Mammary epithelial cell (primary cell): ENCODE measurements at regions not wholly inside any gene's neighbourhood (a gene's known extent, or its start where the extent isn't known, plus 50 kb on each side); places are given as distances from the start of the nearest gene placed in this dataset.

Source experiments
- EZH2 ChIP-seq: IDR thresholded peaks from 2 replicates; pipeline ENCODE4 v1.6.1; 2012; ENCODE audit warnings: low read length, inconsistent platforms, borderline replicate concordance
- TF ChIP-seq, protein P1 (sequence below), 2 donors: IDR thresholded peaks in 1 of 2; conservative IDR thresholded peaks in 1 of 2; 2 replicates each; pipeline ENCODE4 v1.5.1; 2011 to 2012; ENCODE audit warnings: inconsistent platforms in 2 of 2, low read length in 2 of 2, mild to moderate bottlenecking in 2 of 2, control low read depth in 1 of 2, low read depth in 1 of 2; ENCODE audit not compliant: insufficient read depth in 1 of 2; ENCODE audit errors: extremely low read depth in 1 of 2

DNA sequence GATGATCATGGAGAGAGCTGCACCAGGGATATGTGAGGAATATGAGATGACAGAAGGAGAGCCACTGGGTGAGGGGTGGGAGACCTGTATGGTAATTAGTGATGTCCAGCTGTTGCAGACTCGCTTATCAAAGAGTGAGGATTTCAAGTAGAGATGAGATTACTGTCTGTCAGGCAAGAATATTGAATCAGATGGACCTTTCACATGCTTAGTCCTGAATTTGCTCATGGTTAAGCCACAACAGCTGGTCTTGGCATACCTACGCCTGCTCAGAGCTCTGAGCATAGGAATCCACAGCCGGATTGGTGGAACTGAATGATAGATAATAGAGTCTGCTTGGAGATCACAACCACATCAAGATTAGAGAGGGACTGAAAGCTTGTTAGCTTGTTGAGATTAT lies 115.2 kb upstream of the ARHGAP5 start:
- no peak for TF ChIP-seq EZH2
- TF ChIP-seq, protein P1, sequence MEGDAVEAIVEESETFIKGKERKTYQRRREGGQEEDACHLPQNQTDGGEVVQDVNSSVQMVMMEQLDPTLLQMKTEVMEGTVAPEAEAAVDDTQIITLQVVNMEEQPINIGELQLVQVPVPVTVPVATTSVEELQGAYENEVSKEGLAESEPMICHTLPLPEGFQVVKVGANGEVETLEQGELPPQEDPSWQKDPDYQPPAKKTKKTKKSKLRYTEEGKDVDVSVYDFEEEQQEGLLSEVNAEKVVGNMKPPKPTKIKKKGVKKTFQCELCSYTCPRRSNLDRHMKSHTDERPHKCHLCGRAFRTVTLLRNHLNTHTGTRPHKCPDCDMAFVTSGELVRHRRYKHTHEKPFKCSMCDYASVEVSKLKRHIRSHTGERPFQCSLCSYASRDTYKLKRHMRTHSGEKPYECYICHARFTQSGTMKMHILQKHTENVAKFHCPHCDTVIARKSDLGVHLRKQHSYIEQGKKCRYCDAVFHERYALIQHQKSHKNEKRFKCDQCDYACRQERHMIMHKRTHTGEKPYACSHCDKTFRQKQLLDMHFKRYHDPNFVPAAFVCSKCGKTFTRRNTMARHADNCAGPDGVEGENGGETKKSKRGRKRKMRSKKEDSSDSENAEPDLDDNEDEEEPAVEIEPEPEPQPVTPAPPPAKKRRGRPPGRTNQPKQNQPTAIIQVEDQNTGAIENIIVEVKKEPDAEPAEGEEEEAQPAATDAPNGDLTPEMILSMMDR (conservative IDR thresholded peaks at IDR 0.05 in 1 of 2, IDR thresholded peaks at IDR 0.05 in 1 of 2; ENCODE audit: extremely low read depth in 1 of 2, insufficient read depth in 1 of 2, low read depth in 1 of 2, low read length in 2 of 2) = no peak
